ENCODE measurements at regions not wholly inside any gene's neighbourhood (a gene's known extent, or its start where the extent isn't known, plus 50 kb on each side); places are given as distances from the start of the nearest gene placed in this dataset.

DNA sequence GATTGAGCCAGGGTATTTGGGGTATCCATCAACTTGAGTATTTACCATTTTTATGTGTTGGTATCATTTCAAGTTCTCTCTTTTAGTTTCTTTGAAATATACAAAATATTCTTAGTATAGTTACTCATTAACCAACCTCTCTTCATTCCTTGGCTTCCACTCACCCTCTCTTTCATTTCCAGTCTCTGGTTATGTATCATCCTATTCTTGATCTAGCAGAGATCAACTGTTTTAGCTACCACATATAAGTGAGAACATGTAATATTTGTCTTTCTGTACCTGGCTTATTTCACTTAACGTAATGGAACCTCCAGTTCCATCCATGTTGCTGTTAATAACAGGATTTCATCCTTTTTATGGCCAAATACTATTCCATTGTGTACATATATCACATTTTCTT lies 86.9 kb downstream of the DACT1 start:
- TF ChIP-seq, protein P1, sequence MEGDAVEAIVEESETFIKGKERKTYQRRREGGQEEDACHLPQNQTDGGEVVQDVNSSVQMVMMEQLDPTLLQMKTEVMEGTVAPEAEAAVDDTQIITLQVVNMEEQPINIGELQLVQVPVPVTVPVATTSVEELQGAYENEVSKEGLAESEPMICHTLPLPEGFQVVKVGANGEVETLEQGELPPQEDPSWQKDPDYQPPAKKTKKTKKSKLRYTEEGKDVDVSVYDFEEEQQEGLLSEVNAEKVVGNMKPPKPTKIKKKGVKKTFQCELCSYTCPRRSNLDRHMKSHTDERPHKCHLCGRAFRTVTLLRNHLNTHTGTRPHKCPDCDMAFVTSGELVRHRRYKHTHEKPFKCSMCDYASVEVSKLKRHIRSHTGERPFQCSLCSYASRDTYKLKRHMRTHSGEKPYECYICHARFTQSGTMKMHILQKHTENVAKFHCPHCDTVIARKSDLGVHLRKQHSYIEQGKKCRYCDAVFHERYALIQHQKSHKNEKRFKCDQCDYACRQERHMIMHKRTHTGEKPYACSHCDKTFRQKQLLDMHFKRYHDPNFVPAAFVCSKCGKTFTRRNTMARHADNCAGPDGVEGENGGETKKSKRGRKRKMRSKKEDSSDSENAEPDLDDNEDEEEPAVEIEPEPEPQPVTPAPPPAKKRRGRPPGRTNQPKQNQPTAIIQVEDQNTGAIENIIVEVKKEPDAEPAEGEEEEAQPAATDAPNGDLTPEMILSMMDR (IDR thresholded peaks at IDR 0.05), result no peak
- no peak for TF ChIP-seq POLR2A (IDR thresholded peaks at IDR 0.05)
- WGBS, 2 donors, result 53 to 58% methylated on average over 1 of the region's 1 CpG
- DNase-seq (no peak), ATAC-seq (no peak)
- H3K27ac ChIP-seq, result no peak overlapping the region
- no peaks in the 10 kb centered on the region for H3K4me1 ChIP-seq
- intact Hi-C loops (cut with DNase I), result no loop called here
- no peak overlapping the region for H3K4me3 ChIP-seq
- no peaks in the 10 kb centered on the region for H3K36me3 ChIP-seq (replicated peaks in 1 of 2; ENCODE audit: insufficient read depth in 1 of 2, low read depth in 2 of 2)
- no peaks in the 10 kb centered on the region for H3K27me3 ChIP-seq
- H3K9me3 ChIP-seq, result no peaks in the 10 kb centered on the region

DNA sequence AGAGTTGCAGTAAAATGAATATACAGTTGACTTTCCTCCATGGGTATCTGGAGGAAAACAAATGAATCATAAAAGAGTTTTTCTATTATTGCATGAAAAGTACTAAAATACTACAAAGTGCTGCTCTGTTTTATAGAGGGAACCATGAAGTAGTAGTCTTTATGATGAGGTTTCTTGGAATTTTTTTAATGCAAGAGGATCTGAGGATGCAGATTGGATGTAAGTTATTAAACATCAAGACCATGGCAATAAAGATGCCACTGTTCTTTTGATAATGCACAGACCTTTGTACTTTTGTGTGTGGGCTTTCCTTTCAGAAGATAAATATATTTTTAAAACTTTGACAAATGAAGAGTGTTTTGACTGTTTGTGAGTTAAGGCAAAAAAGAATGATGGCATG lies 87.5 kb downstream of the DACT1 start:
- H3K9me3 ChIP-seq, result no peaks in the 10 kb centered on the region
- ATAC-seq (no peak), DNase-seq (no peak)
- no peaks in the 10 kb centered on the region for H3K4me1 ChIP-seq
- no peak overlapping the region for H3K27ac ChIP-seq
- no peaks in the 10 kb centered on the region for H3K36me3 ChIP-seq (replicated peaks in 1 of 2; ENCODE audit: insufficient read depth in 1 of 2, low read depth in 2 of 2)
- no peak for TF ChIP-seq POLR2A (IDR thresholded peaks at IDR 0.05)
- TF ChIP-seq, protein P1 (IDR thresholded peaks at IDR 0.05), result no peak
- intact Hi-C loops (cut with DNase I), result no loop called here
- H3K4me3 ChIP-seq, result no peak overlapping the region
- no peaks in the 10 kb centered on the region for H3K27me3 ChIP-seq

DNA sequence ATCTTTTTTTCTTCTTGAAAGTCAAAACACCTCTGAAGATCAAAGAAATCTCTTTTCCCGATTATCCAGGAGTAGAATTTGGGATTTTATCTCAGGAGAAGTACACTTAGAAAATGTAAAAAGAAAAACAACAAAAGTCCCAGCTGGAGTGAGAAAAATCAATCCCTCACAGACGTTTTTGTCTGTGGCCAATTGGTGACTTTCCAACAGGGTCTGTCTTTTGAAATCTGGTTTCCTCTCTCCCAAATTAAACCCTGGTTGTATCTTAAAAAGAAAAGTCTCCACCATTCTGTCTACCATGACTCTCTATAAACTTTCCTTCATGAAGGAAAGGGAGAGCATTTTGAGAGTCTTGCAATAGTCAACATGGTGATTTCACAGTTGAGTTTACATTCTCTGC lies 88.1 kb downstream of the DACT1 start:
- Histone ChIP-seq H3K27me3 (no peaks in the 10 kb centered on the region), H3K4me1 (no peaks in the 10 kb centered on the region), H3K9me3 (no peaks in the 10 kb centered on the region), H3K4me3 (no peak overlapping the region), H3K27ac (no peak overlapping the region), H3K36me3 (replicated peaks in 1 of 2; ENCODE audit: insufficient read depth in 1 of 2, low read depth in 2 of 2) (no peaks in the 10 kb centered on the region)
- DNase-seq (no peak), ATAC-seq (no peak)
- no peak for TF ChIP-seq POLR2A (IDR thresholded peaks at IDR 0.05)
- TF ChIP-seq, protein P1 (IDR thresholded peaks at IDR 0.05), result no peak
- WGBS, 2 donors, result 11 to 17% methylated on average over 2 of the region's 2 CpGs
- intact Hi-C loops (cut with DNase I), result no loop called here

DNA sequence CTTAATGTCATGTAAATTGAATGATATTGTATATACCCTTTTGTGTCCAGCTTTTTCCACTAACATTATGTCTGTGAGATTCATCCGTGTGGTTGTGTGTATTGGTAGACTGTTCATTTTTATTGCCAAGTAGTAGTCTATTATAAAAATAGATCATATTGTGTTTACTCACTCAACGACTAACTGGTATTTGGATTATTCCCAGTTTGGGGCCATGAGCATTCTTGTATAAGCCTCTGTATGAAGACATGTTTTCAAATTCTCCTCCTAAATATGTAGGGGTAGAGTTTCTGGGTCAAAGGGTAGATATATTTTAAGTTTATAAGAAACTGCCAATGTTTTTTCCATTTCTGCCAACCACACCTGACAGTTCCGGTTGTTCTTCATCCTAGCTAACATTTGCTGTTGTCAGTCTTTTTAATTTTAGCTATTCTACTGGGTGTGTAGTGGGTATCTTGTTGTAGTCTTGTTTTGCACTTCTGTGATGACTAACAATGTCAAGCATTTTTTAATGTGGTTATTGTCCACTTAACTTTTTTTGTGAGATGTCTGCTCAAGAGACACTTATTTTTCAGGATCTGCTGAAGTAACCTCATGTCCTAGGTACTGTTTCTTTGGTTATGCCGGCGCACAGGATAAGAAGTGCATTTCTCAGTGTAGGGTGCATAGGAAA lies 93.2 kb downstream of the DACT1 start:
- 42 to 63% methylated on average over 5 of the region's 5 CpGs for WGBS, 2 donors
- H3K27me3 ChIP-seq, result no peaks in the 10 kb centered on the region
- no peak for DNase-seq
- H3K4me1 ChIP-seq, result peaks cover 7% of the 10 kb centered on the region
- TF ChIP-seq POLR2A (IDR thresholded peaks at IDR 0.05), result no peak
- TF ChIP-seq, protein P1 (IDR thresholded peaks at IDR 0.05), result no peak
- intact Hi-C loops (cut with DNase I), result no loop called here
- no peak overlapping the region for H3K27ac ChIP-seq
- no peak overlapping the region for H3K4me3 ChIP-seq
- ATAC-seq, result no peak
- H3K36me3 ChIP-seq (replicated peaks in 1 of 2; ENCODE audit: insufficient read depth in 1 of 2, low read depth in 2 of 2), result no peaks in the 10 kb centered on the region
- H3K9me3 ChIP-seq, result no peaks in the 10 kb centered on the region
